Bronchial epithelial cell (primary cell): ENCODE measurements at regions not wholly inside any gene's neighbourhood (a gene's known extent, or its start where the extent isn't known, plus 50 kb on each side); places are given as distances from the start of the nearest gene placed in this dataset.

ENCODE experiments used
- DNase-seq: peaks from one replicate; pipeline ENCODE4 v3.0.0-alpha.2; 2010; ENCODE audit warnings: low read depth
- FAIRE-seq: peaks from 2 replicates; lab custom pipeline; 2011; peaks lifted over from hg19 to GRCh38; lab: Jason Lieb, UNC
- H3K27me3 ChIP-seq: 2 replicates; pipeline ENCODE4 v1.5.1; 2011; ENCODE audit warnings: low read length; ENCODE audit not compliant: control insufficient read depth, insufficient read depth
- H3K36me3 ChIP-seq: 2 replicates; pipeline ENCODE4 v1.5.1; 2011; ENCODE audit warnings: low read length; ENCODE audit not compliant: control insufficient read depth, insufficient read depth
- H3K4me3 ChIP-seq: 2 replicates; pipeline ENCODE4 v1.5.1; 2011; ENCODE audit warnings: mild to moderate bottlenecking, low read depth, low read length, control low read depth
- CTCF ChIP-seq: IDR thresholded peaks from 2 replicates; pipeline ENCODE4 v1.5.1; 2011; ENCODE audit warnings: mild to moderate bottlenecking, moderate library complexity, low read length, control low read depth, inconsistent platforms; ENCODE audit not compliant: insufficient read depth, severe bottlenecking

GRCh38 chr14:98109326-98109725 lies 1162.7 kb downstream of the BCL11B start:
- H3K4me3 ChIP-seq: no peak overlapping the region
- FAIRE-seq (no peak), DNase-seq (no peak)
- no peak for TF ChIP-seq CTCF
- H3K27me3 ChIP-seq: no peaks in the 10 kb centered on the region
- no peaks in the 10 kb centered on the region for H3K36me3 ChIP-seq

DNA sequence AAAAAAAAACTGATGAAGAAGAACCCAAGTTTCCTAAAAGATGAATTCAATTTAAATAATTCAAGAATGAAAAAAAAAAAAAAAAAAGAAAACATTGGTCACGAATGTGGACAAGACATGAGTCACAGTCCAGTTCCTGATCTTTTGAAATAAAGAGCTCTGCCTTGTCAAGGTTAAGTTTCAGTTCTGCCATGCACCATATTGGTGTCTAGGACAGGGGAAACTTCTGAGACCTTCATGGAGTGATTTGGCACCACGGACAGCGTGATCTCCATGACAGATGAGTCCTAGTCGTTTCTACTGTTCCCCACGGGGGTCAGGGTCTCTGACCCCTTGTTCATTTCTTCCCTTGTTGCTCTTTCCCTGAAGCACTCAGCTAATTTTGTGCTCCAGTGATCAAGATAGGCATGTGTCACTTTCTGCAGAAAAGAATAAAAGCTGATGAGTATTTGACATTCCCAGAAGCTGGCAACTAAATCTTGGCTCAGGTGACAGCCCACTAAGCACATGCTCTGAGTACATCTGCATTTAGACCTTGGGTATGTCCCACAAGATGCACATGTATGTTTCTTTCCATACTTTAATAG lies 1159.7 kb downstream of the BCL11B start:
- no peak for TF ChIP-seq CTCF
- peak; percentile 45 for DNase-seq
- no peak for FAIRE-seq
- no peak overlapping the region for H3K4me3 ChIP-seq
- H3K27me3 ChIP-seq: no peaks in the 10 kb centered on the region
- no peaks in the 10 kb centered on the region for H3K36me3 ChIP-seq

DNA sequence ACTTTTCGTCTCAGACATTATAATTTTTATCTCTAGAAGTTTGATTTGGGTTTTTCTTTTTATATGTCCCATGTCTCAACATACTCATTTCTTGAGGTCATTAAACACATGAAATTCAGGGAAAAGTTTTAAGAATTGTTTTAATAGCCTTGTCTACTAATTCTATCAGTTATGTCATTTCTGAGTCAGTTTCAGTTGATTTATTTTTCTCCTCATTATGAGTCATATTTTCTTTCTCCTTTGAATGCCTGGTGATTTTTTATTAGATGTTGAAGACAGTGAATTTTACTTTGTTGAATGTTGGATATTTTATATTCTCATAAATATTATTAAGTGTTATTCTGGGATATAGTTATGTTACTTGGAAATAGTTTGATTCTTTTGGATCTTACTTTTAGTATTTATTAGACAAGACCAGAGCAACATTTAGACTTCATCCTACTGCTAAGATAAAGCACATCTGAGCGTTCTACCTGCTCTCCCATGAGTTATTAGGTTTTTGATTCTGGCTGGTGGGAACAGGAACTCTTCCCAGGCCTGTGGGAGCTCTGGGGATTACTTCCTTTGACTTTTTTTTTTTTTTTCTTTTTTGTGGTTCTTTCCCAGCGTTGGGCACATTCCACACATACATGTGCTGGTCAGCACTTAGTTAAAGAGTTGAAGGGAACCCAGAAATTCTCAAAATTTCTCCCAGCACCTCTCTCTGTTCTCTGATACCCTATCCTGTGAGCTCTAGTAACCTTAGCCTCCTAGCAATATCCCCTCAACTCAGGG lies 1157.7 kb downstream of the BCL11B start:
- DNase-seq (peak; percentile 62), FAIRE-seq (no peak)
- Histone ChIP-seq H3K36me3 (no peaks in the 10 kb centered on the region), H3K27me3 (no peaks in the 10 kb centered on the region), H3K4me3 (no peak overlapping the region)
- no peak for TF ChIP-seq CTCF

- H3K4me3 ChIP-seq: no peak overlapping the region
- H3K36me3 ChIP-seq: no peaks in the 10 kb centered on the region
- no peaks in the 10 kb centered on the region for H3K27me3 ChIP-seq
- DNase-seq (peak; percentile 15), FAIRE-seq (no peak)
- TF ChIP-seq CTCF: no peak
These were observed 1157.1 kb downstream of the BCL11B start for GRCh38 chr14:98114946-98115345.

DNA sequence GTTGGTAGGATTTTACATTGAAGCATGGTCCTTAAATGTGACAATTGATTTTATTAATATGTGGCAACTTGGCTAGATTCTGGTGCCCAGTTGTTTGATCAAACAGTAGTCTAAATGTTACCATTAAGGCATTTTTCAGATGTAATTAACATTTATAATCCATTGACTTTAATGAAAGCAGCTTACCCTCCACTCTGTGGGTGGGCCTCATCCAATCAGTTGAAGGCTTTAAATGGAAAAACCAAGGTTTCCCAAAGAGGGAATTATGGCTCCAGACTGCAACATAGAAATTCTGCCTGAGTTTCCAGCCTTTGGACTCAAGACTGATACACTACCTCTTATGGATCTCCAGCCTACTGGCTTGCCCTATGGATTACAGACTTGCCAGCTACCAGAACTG lies 1153.2 kb downstream of the BCL11B start:
- DNase-seq (no peak), FAIRE-seq (no peak)
- no peak overlapping the region for H3K4me3 ChIP-seq
- H3K27me3 ChIP-seq: no peaks in the 10 kb centered on the region
- TF ChIP-seq CTCF: no peak
- H3K36me3 ChIP-seq: no peaks in the 10 kb centered on the region
